AG20443 (cell line): ENCODE measurements at regions not wholly inside any gene's neighbourhood (a gene's known extent, or its start where the extent isn't known, plus 50 kb on each side); places are given as distances from the start of the nearest gene placed in this dataset.

Experiments
- DNase-seq: peaks from one replicate; pipeline ENCODE4 v3.0.0; 2012; ENCODE audit warnings: low spot score, mixed read lengths

- DNase-seq: no peak
These were observed 169.0 kb upstream of the GPR26 start for GRCh38 chr10:123496996-123497660.

DNA sequence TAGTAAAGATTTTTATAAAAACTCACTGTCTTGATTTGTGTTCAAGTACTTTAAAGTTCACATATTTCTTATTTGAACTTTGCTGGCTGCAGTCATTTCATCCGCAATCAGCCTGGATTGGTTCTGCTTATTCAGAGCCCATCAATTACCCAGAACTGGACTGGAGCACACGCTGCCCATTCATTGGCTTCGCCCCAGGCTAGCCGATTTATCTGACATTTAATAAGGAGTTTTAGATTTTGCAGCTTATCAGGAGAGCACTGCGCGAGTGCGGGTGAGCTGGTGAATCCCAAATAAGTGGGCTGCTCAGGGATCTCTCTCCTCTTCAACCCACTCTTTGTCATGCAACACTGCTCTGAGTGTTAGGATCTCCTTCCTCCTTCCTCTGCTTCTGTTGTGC is 166.0 kb upstream of the GPR26 start:
- no peak for DNase-seq

GRCh38 chr10:123501148-123501547 is 165.0 kb upstream of the GPR26 start:
- DNase-seq: no peak

- no peak for DNase-seq
These were observed 163.2 kb upstream of the GPR26 start for GRCh38 chr10:123502983-123503382.

- DNase-seq: no peak
These were observed 159.7 kb upstream of the GPR26 start for GRCh38 chr10:123506455-123506854.

- DNase-seq: no peak
These were observed 158.9 kb upstream of the GPR26 start for GRCh38 chr10:123507298-123507697.

DNA sequence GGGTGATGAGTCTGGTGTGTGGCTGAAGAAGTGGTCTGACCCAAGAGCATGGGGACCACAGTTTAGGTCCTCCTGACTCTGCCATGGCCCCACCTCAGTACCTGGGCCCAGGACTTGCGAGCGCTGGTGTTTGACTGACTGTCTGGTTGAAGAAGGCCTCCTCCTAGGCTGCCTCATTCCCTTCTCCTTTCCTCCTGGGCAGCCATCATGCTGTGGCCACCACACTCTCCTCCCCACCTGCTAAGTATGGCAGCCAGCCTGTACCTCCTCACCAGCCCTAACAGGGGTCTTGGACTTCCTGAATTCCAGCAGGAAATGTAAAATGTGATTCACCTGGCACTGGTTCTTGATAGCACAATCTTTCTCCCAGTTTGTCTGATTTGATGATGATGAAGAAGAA is 156.8 kb upstream of the GPR26 start:
- no peak for DNase-seq

DNA sequence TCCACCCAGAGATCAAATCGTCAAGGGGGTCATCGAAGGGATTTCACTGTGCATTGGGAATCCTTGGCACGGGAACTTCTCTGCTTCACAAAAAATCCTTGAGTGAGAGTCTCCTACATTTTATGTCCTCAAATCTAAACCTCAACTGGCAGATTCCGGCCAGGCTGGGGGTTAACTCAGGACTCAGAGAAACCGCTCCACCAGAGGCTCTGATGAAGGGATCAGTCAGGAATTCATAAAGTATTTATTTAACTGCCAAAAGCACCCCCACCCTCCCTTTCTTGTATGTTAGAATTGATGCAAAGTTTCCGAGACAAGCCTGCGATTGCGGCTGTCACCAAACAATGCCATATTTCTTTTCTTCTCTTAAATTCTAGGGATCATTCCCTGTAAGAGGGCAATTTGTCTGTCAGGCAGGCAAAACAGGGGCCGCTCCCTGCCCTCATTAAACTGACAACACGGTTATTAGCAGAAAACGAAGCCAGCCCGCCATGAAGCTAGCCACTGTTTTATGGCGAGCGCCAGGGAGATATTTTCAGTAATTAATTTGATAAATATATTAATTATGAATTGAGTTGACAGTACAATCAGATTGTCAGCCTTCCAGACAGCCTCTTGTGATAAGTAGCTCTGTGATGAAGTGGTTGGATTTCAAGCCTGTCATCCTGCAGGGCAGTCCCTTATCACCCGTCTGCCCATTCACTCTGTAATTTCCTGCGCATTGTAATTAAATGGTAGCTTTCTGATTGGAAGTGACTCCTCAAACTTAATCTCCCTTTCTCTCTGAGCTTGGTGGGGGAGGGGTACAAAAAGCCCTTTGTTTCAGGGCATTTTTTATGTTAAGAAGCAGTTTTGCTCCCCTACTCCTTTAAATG is 153.0 kb upstream of the GPR26 start:
- DNase-seq: peak; percentile 30

GRCh38 chr10:123513870-123514269 is 152.3 kb upstream of the GPR26 start:
- no peak for DNase-seq

DNA sequence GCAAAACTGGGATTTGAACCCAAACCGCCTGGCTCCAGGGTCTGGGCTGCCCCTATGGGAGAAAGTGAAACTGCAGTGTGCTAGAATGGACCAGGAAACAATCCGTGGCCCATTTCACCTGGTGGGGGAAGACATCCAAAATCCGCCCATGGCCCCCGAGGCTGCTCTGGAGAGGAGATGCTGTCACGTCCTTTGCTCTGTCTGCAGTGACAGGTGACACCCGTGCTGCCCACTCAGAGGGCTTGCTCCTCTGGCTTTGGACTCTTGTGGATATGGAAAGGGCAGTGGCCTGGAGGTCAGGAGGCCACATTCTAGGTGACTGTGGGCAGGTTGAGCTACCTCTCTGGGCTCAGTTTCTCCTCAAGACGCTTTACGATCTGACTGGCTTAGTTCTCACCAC is 151.2 kb upstream of the GPR26 start:
- no peak for DNase-seq

- no peak for DNase-seq
These were observed 150.5 kb upstream of the GPR26 start for GRCh38 chr10:123515661-123516060.

- no peak for DNase-seq
These were observed 149.9 kb upstream of the GPR26 start for GRCh38 chr10:123516291-123516690.

DNA sequence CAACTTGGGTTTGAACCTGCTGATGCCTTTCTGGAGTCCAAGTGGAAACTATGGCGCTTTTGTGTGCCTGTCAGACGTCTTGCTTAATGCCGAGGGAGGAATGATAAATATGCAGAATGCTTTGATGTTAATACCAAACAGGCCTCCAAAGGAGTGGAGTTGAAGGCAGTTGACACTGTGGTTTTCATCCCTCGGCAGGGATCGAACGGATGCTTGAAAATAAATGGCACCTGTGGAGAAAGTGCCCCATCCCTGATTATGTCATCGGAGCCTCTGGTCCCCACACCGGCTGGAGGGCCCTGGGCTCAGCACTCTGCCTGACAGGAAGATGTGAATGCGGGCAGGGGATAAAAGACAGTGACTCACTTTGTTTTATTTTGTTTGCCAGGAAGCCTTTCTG is 148.7 kb upstream of the GPR26 start:
- DNase-seq: no peak

- no peak for DNase-seq
These were observed 148.3 kb upstream of the GPR26 start for GRCh38 chr10:123517901-123518300.

DNA sequence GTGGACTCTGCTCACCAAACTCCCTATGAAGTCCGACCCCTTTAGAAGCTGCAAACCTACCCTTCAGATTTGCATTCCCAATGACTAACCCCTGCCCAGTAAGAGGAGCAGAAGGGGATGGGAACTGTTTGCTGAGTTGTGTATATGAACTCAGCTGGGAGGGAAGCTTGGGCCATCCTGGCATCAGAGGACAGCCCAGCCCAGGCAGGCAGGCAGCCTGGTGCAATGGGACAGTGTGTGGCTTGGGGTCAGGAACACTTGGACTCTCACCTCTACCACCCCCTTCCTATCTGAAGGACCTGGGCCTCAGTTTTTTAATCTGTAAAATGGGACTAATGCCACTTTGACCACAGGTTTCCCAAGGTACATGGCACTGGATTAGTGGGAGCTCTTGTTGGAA is 147.4 kb upstream of the GPR26 start:
- DNase-seq: no peak

GRCh38 chr10:123519861-123520260 is 146.3 kb upstream of the GPR26 start:
- no peak for DNase-seq

DNA sequence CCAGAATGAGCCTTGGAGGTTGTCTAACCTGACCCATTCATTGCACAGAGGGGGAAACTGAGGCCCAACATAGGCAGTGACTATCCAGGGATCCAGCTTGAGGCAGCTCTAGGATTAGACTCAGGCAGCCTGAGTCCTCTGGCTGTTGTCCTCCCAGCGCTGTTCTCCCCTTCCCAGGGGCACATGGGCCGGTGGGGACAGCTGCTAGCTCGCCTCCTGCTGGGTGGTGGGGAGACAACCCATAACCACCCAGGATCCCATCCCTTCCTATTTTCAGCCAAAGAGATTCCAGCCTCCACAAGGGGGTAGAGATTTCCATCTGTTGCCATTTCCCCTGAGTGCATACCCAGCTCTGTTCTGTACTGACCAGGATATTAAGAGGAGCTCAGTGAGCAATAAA is 145.1 kb upstream of the GPR26 start:
- no peak for DNase-seq

- DNase-seq: no peak
These were observed 144.6 kb upstream of the GPR26 start for GRCh38 chr10:123521556-123521955.

GRCh38 chr10:123522702-123523312 is 143.3 kb upstream of the GPR26 start:
- no peak for DNase-seq

GRCh38 chr10:123523833-123524232 is 142.3 kb upstream of the GPR26 start:
- no peak for DNase-seq

GRCh38 chr10:123526356-123527064 is 139.6 kb upstream of the GPR26 start:
- DNase-seq: no peak

- DNase-seq: no peak
These were observed 139.0 kb upstream of the GPR26 start for GRCh38 chr10:123527151-123527550.
